Peyer's patch (tissue), 4 donors: ENCODE measurements at regions not wholly inside any gene's neighbourhood (a gene's known extent, or its start where the extent isn't known, plus 50 kb on each side); places are given as distances from the start of the nearest gene placed in this dataset.

Experiments used
- DNase-seq, 3 donors: peaks; one replicate each; pipeline ENCODE4 v3.0.0-alpha.2; 2017 to 2019
- H3K27ac ChIP-seq, 4 donors: fragments of 200-600 bp; sonication (generic); one replicate each; pipeline ENCODE4 v1.5.1; 2016 to 2019
- H3K27me3 ChIP-seq, 2 donors: fragments of 200-600 bp; sonication (generic); one replicate each; pipeline ENCODE4 v1.5.1; 2019
- H3K36me3 ChIP-seq, 3 donors: fragments of 200-600 bp; sonication (generic); one replicate each; pipeline ENCODE4 v1.5.1; 2016 to 2019
- H3K4me1 ChIP-seq, 4 donors: fragments of 200-600 bp; sonication (generic); one replicate each; pipeline ENCODE4 v1.5.1; 2016 to 2019
- H3K4me3 ChIP-seq, 4 donors: fragments of 200-600 bp; sonication (generic); 1 replicate in 3 of 4; 2 replicates in 1 of 4; pipeline ENCODE4 v1.5.1; 2016 to 2019; ENCODE audit warnings: mild to moderate bottlenecking in 1 of 4
- H3K9me3 ChIP-seq, 4 donors: fragments of 200-600 bp; sonication (generic); one replicate each; pipeline ENCODE4 v1.5.1; 2016 to 2019; ENCODE audit warnings: mild to moderate bottlenecking in 1 of 4
- CTCF ChIP-seq, 6 experiments: fragments of 450-650 bp in 4 of 6; fragments of 200-600 bp in 2 of 6; sonication (generic) in 1 of 6; IDR thresholded peaks; one replicate each; pipeline ENCODE4 v1.5.1; 2017 to 2019; ENCODE audit warnings: antibody characterized with exemption in 6 of 6, mild to moderate bottlenecking in 3 of 6, moderate library complexity in 1 of 6
- POLR2A ChIP-seq, 2 donors: fragments of 450-650 bp; IDR thresholded peaks; one replicate each; pipeline ENCODE4 v1.5.1; 2017; ENCODE audit warnings: antibody characterized with exemption in 2 of 2, mild to moderate bottlenecking in 2 of 2, moderate library complexity in 2 of 2

- Histone ChIP-seq H3K27me3 (no peaks in the 10 kb centered on the region), H3K9me3 (no peaks in the 10 kb centered on the region), H3K27ac (no peak overlapping the region), H3K4me1 (no peaks in the 10 kb centered on the region), H3K36me3 (no peaks in the 10 kb centered on the region), H3K4me3 (no peak overlapping the region)
- no peak for DNase-seq
- TF ChIP-seq POLR2A (IDR thresholded peaks at IDR 0.05) (no peak), CTCF (IDR thresholded peaks at IDR 0.05) (no peak)
Measured at GRCh38 chr5:106106384-106106783, 1564.4 kb downstream of the EFNA5 start.

- no peaks in the 10 kb centered on the region for H3K4me1 ChIP-seq
- H3K27ac ChIP-seq, result no peak overlapping the region
- H3K27me3 ChIP-seq, result no peaks in the 10 kb centered on the region
- H3K4me3 ChIP-seq, result no peak overlapping the region
- H3K9me3 ChIP-seq, result no peaks in the 10 kb centered on the region
- H3K36me3 ChIP-seq, result no peaks in the 10 kb centered on the region
- DNase-seq, result no peak
- TF ChIP-seq CTCF (IDR thresholded peaks at IDR 0.05) (no peak), POLR2A (IDR thresholded peaks at IDR 0.05) (no peak)
Measured at GRCh38 chr5:106097340-106097739, 1573.4 kb downstream of the EFNA5 start.

GRCh38 chr5:106094839-106095238 lies 1575.9 kb downstream of the EFNA5 start:
- H3K27ac ChIP-seq, result no peak overlapping the region
- no peak overlapping the region for H3K4me3 ChIP-seq
- no peak for DNase-seq
- H3K9me3 ChIP-seq, result no peaks in the 10 kb centered on the region
- no peaks in the 10 kb centered on the region for H3K4me1 ChIP-seq
- H3K27me3 ChIP-seq, result no peaks in the 10 kb centered on the region
- no peak for TF ChIP-seq CTCF (IDR thresholded peaks at IDR 0.05)
- no peak for TF ChIP-seq POLR2A (IDR thresholded peaks at IDR 0.05)
- H3K36me3 ChIP-seq, result no peaks in the 10 kb centered on the region

GRCh38 chr5:106094204-106094607 lies 1576.5 kb downstream of the EFNA5 start:
- Histone ChIP-seq H3K4me3 (no peak overlapping the region), H3K27me3 (no peaks in the 10 kb centered on the region), H3K4me1 (no peaks in the 10 kb centered on the region), H3K27ac (no peak overlapping the region), H3K36me3 (no peaks in the 10 kb centered on the region), H3K9me3 (no peaks in the 10 kb centered on the region)
- DNase-seq, result no peak
- TF ChIP-seq POLR2A (IDR thresholded peaks at IDR 0.05) (no peak), CTCF (IDR thresholded peaks at IDR 0.05) (no peak)

- Histone ChIP-seq H3K27me3 (no peaks in the 10 kb centered on the region), H3K9me3 (no peaks in the 10 kb centered on the region), H3K4me1 (no peaks in the 10 kb centered on the region), H3K27ac (no peak overlapping the region), H3K36me3 (no peaks in the 10 kb centered on the region), H3K4me3 (no peak overlapping the region)
- DNase-seq, result no peak
- TF ChIP-seq POLR2A (IDR thresholded peaks at IDR 0.05) (no peak), CTCF (IDR thresholded peaks at IDR 0.05) (no peak)
Measured at GRCh38 chr5:106093134-106093533, 1577.6 kb downstream of the EFNA5 start.

GRCh38 chr5:106092455-106092854 lies 1578.3 kb downstream of the EFNA5 start:
- H3K27me3 ChIP-seq, result no peaks in the 10 kb centered on the region
- H3K9me3 ChIP-seq, result no peaks in the 10 kb centered on the region
- H3K4me3 ChIP-seq, result no peak overlapping the region
- no peak for TF ChIP-seq CTCF (IDR thresholded peaks at IDR 0.05)
- TF ChIP-seq POLR2A (IDR thresholded peaks at IDR 0.05), result no peak
- H3K27ac ChIP-seq, result no peak overlapping the region
- no peaks in the 10 kb centered on the region for H3K36me3 ChIP-seq
- no peaks in the 10 kb centered on the region for H3K4me1 ChIP-seq
- no peak for DNase-seq
